Sigmoid colon (tissue), 4 donors: ENCODE measurements at regions not wholly inside any gene's neighbourhood (a gene's known extent, or its start where the extent isn't known, plus 50 kb on each side); places are given as distances from the start of the nearest gene placed in this dataset.

Experiments
- CTCF ChIP-seq, 4 experiments: fragments of 450-650 bp in 3 of 4; fragments of 200-600 bp in 1 of 4; IDR thresholded peaks; one replicate each; pipeline ENCODE4 v1.5.1; 2016 to 2019; ENCODE audit warnings: antibody characterized with exemption in 4 of 4, mild to moderate bottlenecking in 3 of 4, moderate library complexity in 2 of 4
- EP300 ChIP-seq, 4 donors: sonication (generic); formaldehyde crosslinking; IDR thresholded peaks; one replicate each; pipeline ENCODE4 v1.6.1; 2017; ENCODE audit warnings: antibody characterized with exemption in 4 of 4
- POLR2A ChIP-seq, 2 donors: fragments of 450-650 bp; IDR thresholded peaks; one replicate each; pipeline ENCODE4 v1.6.1; 2016; ENCODE audit warnings: antibody characterized with exemption in 2 of 2, mild to moderate bottlenecking in 2 of 2, moderate library complexity in 2 of 2
- POLR2AphosphoS5 ChIP-seq, 4 donors: sonication (generic); formaldehyde crosslinking; IDR thresholded peaks; one replicate each; pipeline ENCODE4 v1.6.1; 2017; ENCODE audit warnings: antibody characterized with exemption in 4 of 4

- no peak for TF ChIP-seq POLR2A (IDR thresholded peaks at IDR 0.05)
- no peak for TF ChIP-seq CTCF (IDR thresholded peaks at IDR 0.05)
- TF ChIP-seq EP300 (IDR thresholded peaks at IDR 0.05): no peak
- TF ChIP-seq POLR2AphosphoS5 (IDR thresholded peaks at IDR 0.05): no peak
These were observed 425.8 kb upstream of the STEAP1 start for GRCh38 chr7:89728481-89728880.
